Glomerular endothelial cell (primary cell): ENCODE measurements at regions not wholly inside any gene's neighbourhood (a gene's known extent, or its start where the extent isn't known, plus 50 kb on each side); places are given as distances from the start of the nearest gene placed in this dataset.
A peak's percentile ranks its signal among the peaks of the same experiment; 100 is the strongest.

Source experiments
- DNase-seq: peaks from one replicate; pipeline ENCODE4 v3.0.0-alpha.2; 2011; ENCODE audit warnings: low read depth, low spot score; ENCODE audit errors: extremely low read depth

DNA sequence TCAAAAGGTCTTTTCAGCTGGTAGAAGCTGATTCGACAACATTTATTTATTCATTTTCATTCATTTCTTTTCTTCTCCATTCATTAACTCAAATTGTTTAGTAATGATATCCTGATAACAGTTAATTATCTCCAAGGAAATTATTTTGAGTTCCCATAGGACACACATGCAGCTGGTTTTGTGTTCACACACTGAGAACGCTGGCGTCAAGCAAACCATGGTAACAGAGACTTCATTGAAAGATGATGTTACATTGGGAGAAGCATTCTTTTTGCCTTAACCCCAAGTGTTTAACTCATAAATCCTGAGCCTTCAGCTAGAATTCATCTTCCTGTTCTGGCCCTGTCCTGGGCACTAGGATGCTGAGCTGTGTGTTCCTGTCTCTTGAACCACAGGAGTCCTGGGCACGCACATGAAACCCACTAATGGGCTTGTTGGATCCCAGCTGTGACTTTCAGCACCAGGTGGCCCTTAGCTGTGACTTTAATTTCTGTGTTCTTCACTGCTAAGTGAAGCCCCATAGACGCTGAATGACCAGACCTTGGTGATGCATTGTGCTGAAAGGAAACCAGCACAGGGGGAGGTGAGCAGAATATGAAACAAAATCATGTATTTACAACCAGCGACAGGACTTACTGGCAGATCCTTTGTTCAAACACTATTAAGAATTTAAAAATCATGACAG lies 121.5 kb upstream of the PRSS58 start:
- DNase-seq = no peak

DNA sequence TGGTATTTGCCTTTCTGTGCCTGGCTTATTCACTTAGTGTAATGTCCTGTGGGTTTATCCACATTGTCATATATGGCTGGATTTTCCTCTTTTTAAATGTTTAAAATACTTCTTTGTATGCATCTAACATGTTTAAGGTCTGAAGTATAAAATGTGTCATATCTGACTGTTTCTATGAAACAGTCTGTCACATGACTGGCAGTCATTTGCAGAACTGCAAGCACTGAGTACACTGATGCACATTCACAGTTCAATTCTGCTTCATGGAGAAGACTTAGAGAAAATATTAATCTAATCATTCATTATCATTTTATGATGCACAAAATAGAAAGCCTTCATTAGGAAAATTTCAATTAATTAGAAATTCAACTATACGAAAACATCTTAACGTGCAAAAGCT lies 119.7 kb upstream of the PRSS58 start:
- DNase-seq = no peak

DNA sequence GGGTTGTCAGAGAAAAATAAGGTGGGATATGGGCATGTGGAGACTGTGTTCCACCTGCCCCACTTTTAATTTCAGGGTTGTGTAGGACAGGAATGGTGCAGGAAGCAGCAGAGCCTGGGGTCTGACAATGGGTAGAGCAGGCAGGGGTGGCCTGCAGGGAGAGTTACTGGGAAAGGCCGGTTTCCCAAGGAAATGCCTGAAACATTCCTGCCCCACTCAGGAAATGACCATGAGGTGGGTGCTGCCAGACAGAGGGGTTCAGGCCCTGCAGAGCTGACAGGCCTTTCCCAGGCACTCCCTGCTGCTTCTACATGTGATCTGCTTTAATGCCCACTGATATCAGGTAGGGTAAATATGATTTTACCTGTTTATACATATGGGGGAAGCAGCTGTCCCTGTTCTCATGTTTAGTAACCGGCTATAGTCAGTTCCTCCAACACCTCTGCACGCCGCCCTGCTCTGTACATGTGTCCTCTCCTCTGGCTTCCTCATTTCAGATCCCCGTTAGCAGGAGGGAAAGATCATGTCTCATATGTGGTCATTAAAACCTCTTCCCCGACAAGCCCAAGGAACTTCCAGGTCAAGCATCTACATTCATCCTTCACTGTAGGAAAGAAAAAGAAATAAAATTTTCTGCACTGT lies 118.6 kb upstream of the PRSS58 start:
- peak; percentile 36 for DNase-seq

DNA sequence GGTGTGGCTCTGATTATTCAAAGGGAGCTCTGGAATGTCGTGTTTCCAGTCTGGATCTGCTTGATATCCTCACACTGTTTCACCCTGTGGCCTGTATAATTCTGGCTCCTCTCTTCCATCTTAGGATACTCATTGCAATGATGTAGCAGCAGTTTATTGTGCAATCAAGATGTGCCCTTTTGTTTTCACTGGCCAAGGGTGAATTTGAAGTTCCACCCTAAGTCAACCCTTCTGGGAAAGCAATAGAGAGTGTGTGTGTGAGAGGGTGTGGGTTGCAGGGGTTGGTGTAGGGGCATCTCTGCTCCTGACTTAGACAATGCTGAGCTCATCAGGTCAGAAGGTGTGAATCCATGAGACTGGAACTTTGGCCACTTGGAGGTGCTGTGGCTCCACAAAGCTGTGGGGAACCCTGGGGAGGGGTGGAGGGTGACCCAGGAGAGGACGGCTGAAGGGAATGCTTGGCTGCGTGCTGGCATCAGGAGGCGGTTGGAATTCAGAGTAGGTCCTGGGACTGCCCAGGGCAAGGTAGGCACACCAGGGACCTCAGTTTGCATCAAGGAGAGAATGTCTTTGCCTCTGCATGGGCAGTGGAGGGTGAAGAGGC lies 118.0 kb upstream of the PRSS58 start:
- peak; percentile 14 for DNase-seq

DNA sequence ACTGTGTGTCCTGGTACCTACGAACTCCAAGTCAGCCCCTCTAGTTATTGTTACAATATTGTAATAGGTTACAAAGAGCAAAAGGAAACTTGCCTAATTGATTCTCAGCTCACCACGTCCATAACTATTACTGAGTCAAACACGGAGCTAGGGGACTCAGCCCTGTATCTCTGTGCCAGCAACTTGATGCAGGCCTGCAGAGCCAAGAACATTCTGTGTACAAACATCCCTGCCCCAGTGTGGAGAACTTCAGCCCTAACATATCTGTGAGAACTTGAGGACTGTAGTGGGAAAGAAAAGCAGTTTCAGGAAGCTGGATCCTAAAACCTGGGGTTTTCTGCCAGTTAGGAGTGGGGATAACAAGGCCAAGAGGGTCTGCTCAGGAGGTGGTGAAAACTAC lies 114.9 kb upstream of the PRSS58 start:
- no peak for DNase-seq

DNA sequence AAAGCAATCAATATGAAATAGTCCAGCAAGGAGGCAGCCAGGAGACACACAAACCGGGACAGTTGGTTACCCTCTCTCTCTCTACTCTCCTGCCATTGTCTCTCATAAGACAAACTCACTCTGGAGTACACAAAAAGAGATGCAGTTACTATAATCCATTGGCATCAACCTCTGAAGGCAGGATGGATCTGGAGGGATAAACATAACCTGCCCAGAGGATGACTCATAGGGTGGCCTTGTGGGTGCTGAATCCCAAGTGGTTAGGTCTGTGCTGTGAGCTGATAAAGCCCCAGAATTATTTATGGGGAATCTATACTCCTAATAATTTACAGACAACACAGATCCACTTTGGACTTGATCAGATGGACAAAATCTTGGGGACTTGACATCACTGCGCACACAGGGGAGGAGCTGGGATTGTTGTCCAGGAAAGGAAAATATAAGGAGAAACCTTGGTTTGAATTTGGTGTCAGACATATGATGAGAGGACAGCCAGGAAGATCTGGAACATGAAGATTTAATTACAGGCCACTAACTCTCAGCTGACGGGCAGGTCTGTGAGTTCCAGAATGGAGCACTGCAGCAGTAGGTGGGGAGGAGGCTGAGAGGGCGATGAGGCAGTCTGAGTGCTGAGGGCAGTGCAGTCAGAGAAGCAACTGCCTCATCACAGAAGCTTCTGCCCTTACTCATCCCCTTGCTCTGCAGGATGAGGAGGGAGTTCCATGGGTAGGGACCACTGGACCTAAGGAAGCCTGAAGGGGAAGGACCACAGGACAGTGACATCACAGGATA lies 113.9 kb upstream of the PRSS58 start:
- DNase-seq = no peak

DNA sequence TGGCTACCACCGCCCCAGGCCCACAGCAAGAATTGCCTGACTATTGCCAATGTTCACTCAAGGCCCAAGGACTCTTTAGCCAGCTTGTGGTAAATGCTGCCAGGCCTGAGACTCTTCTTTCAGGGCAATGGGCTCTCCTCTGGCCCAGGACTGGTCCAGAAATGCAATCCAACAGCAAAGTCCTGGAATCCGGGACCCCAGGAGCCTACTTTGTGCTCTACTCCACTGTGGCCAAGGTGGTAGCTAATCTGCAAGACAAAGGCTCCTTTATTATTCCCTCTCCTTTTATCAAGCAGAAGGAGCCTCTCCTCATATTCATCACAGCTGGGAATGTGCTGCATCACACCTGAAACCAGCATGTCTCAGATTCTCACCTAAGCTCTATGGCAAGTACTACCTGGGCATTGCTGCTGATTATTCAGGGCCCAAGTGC lies 107.6 kb upstream of the PRSS58 start:
- no peak for DNase-seq

DNA sequence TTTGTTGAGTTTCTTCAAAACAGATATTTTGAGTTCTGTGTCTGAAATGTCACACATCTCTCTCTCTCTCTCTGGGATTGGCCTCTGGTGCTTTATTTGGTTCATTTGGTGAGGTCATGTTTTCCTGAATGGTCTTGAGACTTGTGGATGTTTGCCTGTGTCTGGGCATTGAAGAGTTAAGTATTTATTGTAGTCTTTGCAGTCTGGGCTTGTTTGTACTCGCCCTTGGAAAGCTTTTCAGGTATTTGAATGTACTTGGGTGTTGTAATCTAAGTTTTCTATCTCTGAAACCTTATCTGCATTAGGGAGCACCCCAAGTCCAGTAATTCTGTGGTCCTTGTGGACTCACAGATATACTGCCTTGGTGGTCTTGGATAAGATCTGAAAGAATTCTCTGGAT lies 106.7 kb upstream of the PRSS58 start:
- DNase-seq = no peak

DNA sequence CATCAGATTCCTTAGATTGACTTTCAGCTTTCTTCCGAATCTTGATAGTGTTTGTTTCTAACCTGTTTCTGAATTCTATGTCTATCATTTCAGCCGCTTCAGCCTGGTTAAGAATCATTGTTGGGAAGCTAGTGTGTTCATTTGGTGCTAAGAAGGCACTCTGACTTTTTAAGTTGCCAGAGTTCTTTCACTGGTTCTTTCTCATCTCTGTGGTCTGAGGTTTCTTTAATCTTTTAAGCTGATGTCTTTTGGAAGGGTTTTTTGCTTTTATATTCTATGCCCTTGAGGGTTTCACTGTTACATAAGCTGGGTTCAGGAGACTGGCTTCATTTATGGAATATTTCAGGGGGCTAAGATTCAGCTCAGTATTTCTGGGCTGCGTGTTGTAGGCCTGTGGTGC lies 104.5 kb upstream of the PRSS58 start:
- DNase-seq = no peak

DNA sequence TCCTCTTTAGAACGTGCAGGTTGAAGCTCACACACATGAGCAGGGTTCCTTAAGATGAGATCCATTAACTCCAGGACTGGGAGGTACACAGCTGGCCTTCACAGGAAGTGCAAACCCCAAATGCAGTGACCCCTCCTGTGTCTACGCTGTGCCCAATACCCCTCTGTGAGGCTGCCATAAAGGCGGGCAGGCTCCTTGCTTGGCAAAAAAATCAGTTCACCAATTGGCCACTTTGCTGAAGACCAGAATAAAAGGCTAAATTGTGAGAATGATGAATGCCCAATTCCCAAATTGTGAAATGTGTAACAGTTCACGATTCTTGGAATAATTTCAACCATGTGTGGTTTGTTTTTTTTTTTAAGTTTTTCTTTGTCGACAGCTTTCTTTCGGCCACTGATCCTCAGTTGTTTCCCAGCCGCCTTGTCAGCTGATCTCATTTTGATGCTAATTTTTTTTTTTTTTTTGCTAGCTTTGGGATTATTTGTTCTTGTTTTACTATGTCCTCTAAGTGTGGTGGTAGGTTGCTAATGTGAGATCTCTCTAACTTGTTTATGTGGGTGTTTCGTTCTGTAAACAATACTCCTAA lies 101.9 kb upstream of the PRSS58 start:
- DNase-seq = no peak

DNA sequence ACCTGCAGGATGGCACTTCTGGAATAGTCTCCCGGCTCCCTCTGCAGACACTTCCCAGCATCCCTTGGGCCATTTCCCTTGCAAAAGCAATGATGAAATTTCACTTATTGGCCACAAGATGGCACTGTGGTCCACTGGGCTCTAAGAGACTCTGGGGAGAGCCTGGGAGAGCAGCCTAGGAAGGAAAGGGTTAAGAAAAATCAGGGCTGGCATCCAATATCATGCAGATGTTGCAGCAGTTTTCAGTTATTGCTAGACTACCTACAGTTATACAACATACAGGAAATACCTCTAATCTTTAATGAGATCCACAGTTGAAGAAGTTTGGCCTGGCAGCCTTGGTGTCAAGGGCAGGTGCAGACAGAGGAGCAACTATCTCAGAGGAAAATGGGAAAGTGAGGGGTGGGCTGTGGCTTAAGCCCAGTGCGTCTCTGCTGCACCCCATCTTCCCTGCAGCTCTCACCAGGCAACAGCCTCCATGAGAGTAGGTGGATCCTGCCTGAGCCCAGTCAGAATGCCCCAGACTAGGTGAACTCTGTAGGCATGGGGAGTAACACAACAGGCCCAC lies 100.2 kb upstream of the PRSS58 start:
- peak; percentile 51 for DNase-seq

DNA sequence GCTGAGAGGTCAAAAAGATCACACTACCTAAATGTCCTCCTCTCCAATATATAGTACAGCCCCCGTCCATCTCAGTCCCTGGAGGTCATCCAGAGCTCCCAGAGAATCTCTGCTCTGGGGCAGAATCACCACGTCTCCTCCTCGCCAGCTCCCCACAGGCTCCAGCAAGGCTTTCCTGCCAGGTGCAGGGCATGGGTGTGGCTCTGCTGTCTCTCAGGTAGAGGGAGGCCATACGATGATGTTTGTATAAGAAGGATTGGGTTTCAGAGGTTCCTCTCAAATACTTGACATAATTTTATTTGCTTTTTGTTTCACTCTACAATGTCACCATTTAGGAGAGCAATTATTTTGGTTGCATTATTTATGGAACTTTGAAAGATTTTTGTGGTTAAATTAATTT lies 98.3 kb upstream of the PRSS58 start:
- DNase-seq = no peak

DNA sequence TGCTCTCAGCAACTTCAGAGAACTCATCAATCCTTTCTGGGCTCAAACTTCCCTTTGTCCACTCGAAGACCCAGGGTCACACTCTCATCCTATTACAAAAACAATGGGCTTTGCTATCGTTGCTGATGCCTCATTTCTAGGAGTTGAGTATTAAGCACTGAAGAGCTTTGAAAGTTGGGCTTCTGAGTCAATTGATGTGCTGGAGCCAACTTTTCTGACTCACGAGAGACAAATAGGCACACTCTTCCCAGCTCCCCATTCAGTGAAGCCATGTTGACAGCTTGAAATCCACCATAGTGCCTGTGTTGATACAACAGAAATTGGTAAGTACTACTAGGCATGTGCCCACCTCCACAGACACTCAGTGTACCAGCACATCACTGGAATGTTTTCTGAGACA lies 97.5 kb upstream of the PRSS58 start:
- no peak for DNase-seq

DNA sequence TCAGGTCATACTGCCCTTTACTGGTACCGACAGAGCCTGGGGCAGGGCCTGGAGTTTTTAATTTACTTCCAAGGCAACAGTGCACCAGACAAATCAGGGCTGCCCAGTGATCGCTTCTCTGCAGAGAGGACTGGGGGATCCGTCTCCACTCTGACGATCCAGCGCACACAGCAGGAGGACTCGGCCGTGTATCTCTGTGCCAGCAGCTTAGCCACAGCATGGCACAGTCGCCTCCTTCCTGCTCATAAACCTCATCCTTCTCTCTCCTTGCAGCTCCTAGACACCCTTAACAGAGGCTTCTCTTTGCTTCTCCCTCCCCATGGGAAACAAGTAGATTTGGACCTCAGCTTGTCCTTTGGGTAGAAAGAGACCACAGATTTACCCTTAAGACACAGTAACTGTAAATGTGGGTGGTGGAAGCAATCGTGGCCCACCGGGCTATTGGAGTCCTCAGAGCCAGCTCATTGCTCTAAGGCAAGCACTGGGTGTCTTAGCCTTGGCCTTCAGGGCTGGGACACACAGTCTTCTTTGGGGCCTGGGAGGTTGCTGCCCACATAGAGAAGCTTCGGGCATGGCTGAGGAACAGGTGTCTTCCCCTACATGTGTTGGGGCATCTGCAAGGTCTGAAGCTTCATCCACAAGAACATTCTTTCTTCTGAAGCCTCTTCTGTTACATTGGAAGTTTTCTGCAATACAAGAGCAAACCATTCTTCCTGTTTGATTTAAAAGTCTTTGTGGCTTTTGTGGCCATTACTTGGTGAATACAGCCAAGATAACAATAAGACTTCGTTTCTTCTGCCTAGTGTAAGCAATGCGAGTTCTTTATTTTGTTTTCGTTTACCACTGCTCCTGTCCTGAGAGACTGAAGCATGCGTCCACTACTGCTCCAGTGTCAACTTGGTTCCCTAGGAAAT lies 95.5 kb upstream of the PRSS58 start:
- DNase-seq = no peak

DNA sequence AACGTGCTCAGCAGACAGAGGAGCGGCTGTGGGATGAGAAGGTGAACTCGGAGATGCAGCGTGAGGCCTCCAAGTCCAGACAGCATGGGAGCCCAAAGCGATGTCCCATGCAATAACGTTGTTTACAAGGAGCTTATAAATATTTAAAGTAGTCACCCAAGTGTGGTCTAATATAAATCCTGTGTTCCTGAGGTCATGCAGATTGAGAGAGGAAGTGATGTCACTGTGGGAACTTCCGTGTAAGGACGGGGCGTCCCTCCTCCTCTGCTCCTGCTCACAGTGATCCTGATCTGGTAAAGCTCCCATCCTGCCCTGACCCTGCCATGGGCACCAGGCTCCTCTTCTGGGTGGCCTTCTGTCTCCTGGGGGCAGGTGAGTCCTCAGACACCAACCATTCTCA lies 94.7 kb upstream of the PRSS58 start:
- no peak for DNase-seq

DNA sequence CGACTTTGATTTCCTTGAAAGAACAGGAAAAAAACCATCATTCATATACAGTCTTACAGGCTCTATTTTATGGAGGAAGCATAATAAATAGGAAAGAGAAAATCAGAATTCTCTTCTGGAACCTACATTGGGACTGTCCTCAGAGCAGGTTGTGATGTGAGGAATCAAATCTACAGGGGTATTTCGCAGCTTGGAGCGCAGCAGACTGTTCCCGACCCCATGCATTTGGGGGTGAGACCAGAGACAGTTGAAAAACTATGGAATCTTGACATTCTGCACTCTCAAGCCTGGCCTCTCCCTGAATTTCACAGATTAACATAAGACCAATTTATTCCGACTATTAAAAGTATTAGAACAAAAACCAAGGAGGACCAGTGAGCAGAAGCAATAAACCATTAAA lies 93.3 kb upstream of the PRSS58 start:
- DNase-seq = no peak

DNA sequence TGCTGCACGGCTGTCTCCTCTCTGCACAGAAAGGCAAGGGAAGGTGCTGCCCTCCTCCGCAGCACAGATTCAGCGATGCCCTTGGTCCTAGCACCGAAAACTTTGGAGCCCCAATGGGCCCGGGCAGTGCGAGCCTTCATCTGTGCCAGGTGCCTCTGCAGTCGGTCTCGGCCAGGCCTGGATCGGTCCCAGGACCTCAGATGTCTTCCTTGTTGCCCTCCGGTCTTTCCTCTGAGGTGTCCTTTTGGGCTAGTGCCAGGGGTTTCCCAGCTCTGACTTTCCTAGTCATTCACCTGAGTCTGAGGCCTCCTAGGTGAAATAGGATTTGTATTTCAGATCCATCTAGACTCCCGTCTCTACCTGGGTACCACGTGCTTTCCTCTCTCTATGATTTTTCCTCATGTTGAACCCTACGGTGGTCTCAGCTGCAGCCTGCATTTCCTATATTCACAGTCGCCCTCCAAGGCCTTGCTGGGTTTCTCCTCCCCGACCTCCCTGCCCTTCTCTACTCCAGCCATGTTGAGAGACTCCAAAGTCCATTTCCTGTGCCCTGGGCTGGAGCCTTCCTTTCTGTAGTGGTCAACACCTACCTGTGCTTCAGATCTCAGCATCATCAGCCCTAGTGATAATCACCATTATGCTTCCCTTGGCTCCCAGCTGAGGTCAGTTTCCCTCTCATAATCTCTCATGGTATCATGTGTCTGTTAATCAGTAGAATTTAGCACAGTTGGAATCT lies 92.0 kb upstream of the PRSS58 start:
- no peak for DNase-seq

DNA sequence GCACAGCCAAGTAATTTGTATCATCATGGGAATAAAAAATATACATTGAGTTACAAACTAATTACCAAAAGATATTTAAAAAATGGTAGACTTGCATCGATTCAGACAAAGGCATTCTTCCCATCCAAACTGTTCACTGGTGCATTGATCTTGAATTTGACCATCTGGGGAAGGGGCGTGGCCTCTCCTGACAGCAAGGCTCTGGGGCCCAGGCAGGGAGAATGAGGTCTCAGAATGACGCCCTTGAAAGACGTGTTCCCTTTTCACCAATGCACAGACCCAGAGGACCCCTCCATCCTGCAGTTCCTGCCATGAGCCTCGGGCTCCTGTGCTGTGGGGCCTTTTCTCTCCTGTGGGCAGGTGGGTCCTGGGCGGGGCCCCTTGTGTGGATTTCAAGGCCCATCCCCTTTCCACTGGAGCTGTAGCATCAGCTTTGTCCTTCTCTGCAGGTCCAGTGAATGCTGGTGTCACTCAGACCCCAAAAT lies 91.1 kb upstream of the PRSS58 start:
- no peak for DNase-seq

DNA sequence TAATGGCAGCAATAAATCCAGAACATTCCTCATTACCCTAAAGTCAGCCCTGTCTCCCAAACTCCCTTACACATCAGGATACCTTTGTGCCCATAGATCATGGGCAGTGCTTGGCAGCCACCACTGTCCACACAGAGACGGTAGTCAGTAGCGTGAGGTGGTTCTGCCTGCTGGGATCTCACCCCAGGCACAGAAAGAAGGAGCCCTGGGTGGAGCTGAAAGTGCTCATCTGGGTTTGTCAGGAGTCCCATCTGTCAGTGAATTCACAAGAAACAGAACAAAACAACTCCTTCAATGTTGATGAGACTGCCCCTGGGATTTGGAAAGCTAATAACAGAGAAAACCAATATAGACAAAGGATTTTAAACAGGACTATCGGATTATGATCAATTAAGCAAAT lies 90.2 kb upstream of the PRSS58 start:
- DNase-seq = no peak
